Prostate gland (tissue), 2 donors: ENCODE measurements at regions not wholly inside any gene's neighbourhood (a gene's known extent, or its start where the extent isn't known, plus 50 kb on each side); places are given as distances from the start of the nearest gene placed in this dataset.

Source experiments
- DNase-seq: peaks from one replicate; pipeline ENCODE4 v3.0.0-alpha.2; 2019; ENCODE audit warnings: low spot score
- H3K27ac ChIP-seq, 2 donors: fragments of 200-600 bp; sonication (generic); 2 replicates each; pipeline ENCODE4 v1.5.1; 2017 to 2019
- H3K27me3 ChIP-seq: fragments of 200-600 bp; sonication (generic); replicated peaks from 2 replicates; pipeline ENCODE4 v1.5.1; 2019; ENCODE audit not compliant: insufficient read depth
- H3K36me3 ChIP-seq, 2 donors: fragments of 200-600 bp; sonication (generic); 1 replicate in 1 of 2; 2 replicates in 1 of 2; pipeline versions ENCODE4 v1.5.1 to v1.8.1; 2017 to 2019
- H3K4me1 ChIP-seq: fragments of 200-600 bp; sonication (generic); replicated peaks from 2 replicates; pipeline ENCODE4 v1.5.1; 2019
- H3K4me3 ChIP-seq, 2 donors: fragments of 200-600 bp; sonication (generic); 2 replicates each; pipeline ENCODE4 v1.5.1; 2017 to 2019
- H3K9me3 ChIP-seq: fragments of 200-600 bp; sonication (generic); 2 replicates; pipeline ENCODE4 v1.5.1; 2017
- CTCF ChIP-seq, 4 experiments: fragments of 200-600 bp in 2 of 4; fragments of 450-650 bp in 2 of 4; sonication (generic) in 2 of 4; IDR thresholded peaks; 1 replicate in 3 of 4; 2 replicates in 1 of 4; pipeline ENCODE4 v1.5.1; 2016 to 2019; ENCODE audit warnings: antibody characterized with exemption in 4 of 4, mild to moderate bottlenecking in 2 of 4, moderate library complexity in 2 of 4
- POLR2A ChIP-seq: fragments of 450-650 bp; IDR thresholded peaks from one replicate; pipeline ENCODE4 v1.6.1; 2016; ENCODE audit warnings: antibody characterized with exemption, mild to moderate bottlenecking
- POLR2AphosphoS5 ChIP-seq: sonication (generic); formaldehyde crosslinking; IDR thresholded peaks from one replicate; pipeline ENCODE4 v1.6.1; 2017; ENCODE audit warnings: antibody characterized with exemption
- WGBS: methylation state at CpG from one replicate; pipeline ENCODE4 v1.1.5; 2018; 5-methylcytosine and 5-hydroxymethylcytosine counted together
- intact Hi-C: fragments of 100-400 bp; cut with DNase I; formaldehyde crosslinking; loops from one replicate; pipeline ENCODE4 v1.14.2; 2022

DNA sequence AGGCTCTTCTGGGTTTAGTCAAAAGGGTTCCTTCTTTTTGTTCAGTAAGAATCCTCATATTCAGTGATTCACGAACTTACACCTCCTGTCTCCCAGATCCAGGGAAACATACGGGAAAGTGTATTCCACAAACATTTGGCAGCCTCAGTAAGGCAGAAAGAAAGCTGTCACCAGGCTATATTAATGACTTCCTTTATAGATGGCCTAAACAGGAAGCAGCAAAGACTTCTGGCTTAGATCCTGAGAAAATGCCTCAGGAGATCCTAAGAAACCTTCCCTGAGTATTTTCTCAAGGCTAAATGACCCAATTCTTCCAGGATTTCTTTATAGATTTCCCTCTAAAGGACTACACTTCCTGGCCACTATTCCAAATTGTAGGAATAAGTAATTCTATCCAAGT is 1995.5 kb upstream of the CELF4 start:
- Histone ChIP-seq H3K27ac (no peak overlapping the region), H3K9me3 (no peaks in the 10 kb centered on the region), H3K4me3 (no peak overlapping the region), H3K27me3 (no peaks in the 10 kb centered on the region), H3K4me1 (no peaks in the 10 kb centered on the region), H3K36me3 (no peaks in the 10 kb centered on the region)
- intact Hi-C loops, result no loop called here
- 64% methylated on average over 2 of the region's 2 CpGs for WGBS
- DNase-seq, result no peak
- TF ChIP-seq POLR2A, result no peak
- TF ChIP-seq CTCF (IDR thresholded peaks at IDR 0.05), result no peak
- TF ChIP-seq POLR2AphosphoS5, result no peak

DNA sequence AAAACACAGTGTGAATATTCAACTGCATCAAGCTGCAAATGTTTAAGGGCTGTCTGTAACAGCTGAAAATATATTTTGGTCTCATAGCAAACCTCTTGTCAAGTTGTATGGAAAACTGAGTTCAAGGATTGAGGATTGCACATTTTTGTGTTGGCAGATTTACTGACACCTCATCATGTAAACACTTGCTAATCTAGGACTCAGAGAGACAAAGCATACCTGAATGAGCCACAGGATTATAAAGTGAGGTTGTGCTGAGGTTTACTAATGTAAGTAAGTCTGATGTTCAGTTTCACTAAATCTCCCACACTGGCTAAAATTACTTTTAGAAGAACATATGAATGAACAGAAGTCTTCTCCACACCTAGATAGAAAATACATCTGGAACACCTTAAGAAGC is 1993.1 kb upstream of the CELF4 start:
- H3K4me3 ChIP-seq, result no peak overlapping the region
- no peak for TF ChIP-seq CTCF (IDR thresholded peaks at IDR 0.05)
- TF ChIP-seq POLR2AphosphoS5, result no peak
- TF ChIP-seq POLR2A, result no peak
- no peaks in the 10 kb centered on the region for H3K27me3 ChIP-seq
- H3K9me3 ChIP-seq, result no peaks in the 10 kb centered on the region
- intact Hi-C loops, result loop anchor here (10.0 kb wide), 1 partner anchor 56 kb away; no protein-coding TSS in a partner anchor
- H3K27ac ChIP-seq, result no peak overlapping the region
- H3K36me3 ChIP-seq, result no peaks in the 10 kb centered on the region
- no peaks in the 10 kb centered on the region for H3K4me1 ChIP-seq
- DNase-seq, result no peak

DNA sequence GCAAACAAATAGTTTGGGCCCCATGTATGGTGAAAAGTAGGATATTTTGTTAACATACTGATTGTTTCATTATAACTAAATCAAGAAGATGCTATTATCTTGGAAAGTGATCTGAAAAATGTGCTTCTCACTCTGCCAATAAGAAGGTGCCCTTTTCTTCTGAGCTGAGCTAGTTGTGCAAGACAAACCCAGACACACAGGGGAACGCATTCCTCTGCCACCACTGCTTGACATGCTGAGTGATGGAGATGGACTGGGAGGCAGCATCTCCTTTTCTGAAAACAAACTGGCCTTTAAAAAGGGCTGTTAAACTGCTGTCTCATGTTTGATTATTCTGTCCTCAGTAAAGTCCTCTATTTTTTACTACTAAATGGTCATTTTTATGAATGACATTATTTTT is 1989.9 kb upstream of the CELF4 start:
- TF ChIP-seq POLR2AphosphoS5, result no peak
- TF ChIP-seq CTCF (IDR thresholded peaks at IDR 0.05), result no peak
- TF ChIP-seq POLR2A, result no peak
- 53% methylated on average over 1 of the region's 1 CpG for WGBS
- Histone ChIP-seq H3K4me3 (no peak overlapping the region), H3K27me3 (no peaks in the 10 kb centered on the region), H3K36me3 (no peaks in the 10 kb centered on the region), H3K4me1 (no peaks in the 10 kb centered on the region), H3K9me3 (no peaks in the 10 kb centered on the region), H3K27ac (no peak overlapping the region)
- DNase-seq, result no peak
- intact Hi-C loops, result loop anchor here (10.0 kb wide), 1 partner anchor 59 kb away; no protein-coding TSS in a partner anchor

GRCh38 chr18:39550701-39551100 is 1985.1 kb upstream of the CELF4 start:
- WGBS, result 93% methylated on average over 2 of the region's 2 CpGs
- Histone ChIP-seq H3K27ac (no peak overlapping the region), H3K9me3 (no peaks in the 10 kb centered on the region), H3K36me3 (no peaks in the 10 kb centered on the region), H3K27me3 (no peaks in the 10 kb centered on the region), H3K4me1 (no peaks in the 10 kb centered on the region), H3K4me3 (no peak overlapping the region)
- no peak for TF ChIP-seq CTCF (IDR thresholded peaks at IDR 0.05)
- no peak for TF ChIP-seq POLR2AphosphoS5
- no peak for TF ChIP-seq POLR2A
- intact Hi-C loops, result loop anchor here (10.0 kb wide), 1 partner anchor 64 kb away; no protein-coding TSS in a partner anchor
- DNase-seq, result no peak

GRCh38 chr18:39549144-39549543 is 1983.5 kb upstream of the CELF4 start:
- no peak for DNase-seq
- Histone ChIP-seq H3K27me3 (no peaks in the 10 kb centered on the region), H3K4me3 (no peak overlapping the region), H3K36me3 (no peaks in the 10 kb centered on the region), H3K4me1 (no peaks in the 10 kb centered on the region), H3K9me3 (no peaks in the 10 kb centered on the region), H3K27ac (no peak overlapping the region)
- TF ChIP-seq POLR2A (no peak), POLR2AphosphoS5 (no peak), CTCF (IDR thresholded peaks at IDR 0.05) (no peak)
- WGBS, result 81% methylated on average over 1 of the region's 1 CpG
- intact Hi-C loops, result no loop called here
